ENCODE measurements at regions not wholly inside any gene's neighbourhood (a gene's known extent, or its start where the extent isn't known, plus 50 kb on each side); places are given as distances from the start of the nearest gene placed in this dataset.

DNA sequence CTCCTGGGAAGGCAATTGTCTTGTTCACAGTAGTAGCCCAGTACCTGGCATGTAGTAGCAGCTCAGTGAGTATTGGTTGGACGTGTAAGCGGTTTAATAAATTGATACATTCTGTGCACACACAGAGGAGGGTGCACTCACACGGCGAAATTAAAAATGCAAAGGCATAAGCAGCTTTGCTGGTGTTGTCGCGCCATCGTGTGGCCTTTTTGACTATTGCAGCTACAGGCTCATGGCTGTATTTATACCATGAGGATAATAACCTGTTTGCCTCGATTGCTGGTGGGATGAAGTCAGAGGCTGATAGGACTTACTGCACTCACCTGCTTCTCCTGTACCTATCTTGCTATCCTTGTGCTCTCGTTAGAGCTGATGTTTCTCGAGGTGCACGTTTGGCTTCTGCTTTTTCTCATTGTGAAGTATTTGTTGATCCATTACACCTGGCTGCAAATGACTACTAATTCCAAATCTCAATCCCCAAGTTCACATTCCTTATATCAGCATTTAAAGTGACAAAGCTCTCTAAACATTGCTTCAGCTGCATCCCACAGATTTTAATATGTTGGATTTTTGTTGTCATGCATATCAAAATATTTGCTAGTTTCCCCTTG is 61.5 kb downstream of the TBXT start:
- no peak overlapping the region for H3K4me3 ChIP-seq (ENCODE audit: low read depth, low read length)
- TF ChIP-seq, protein P1, sequence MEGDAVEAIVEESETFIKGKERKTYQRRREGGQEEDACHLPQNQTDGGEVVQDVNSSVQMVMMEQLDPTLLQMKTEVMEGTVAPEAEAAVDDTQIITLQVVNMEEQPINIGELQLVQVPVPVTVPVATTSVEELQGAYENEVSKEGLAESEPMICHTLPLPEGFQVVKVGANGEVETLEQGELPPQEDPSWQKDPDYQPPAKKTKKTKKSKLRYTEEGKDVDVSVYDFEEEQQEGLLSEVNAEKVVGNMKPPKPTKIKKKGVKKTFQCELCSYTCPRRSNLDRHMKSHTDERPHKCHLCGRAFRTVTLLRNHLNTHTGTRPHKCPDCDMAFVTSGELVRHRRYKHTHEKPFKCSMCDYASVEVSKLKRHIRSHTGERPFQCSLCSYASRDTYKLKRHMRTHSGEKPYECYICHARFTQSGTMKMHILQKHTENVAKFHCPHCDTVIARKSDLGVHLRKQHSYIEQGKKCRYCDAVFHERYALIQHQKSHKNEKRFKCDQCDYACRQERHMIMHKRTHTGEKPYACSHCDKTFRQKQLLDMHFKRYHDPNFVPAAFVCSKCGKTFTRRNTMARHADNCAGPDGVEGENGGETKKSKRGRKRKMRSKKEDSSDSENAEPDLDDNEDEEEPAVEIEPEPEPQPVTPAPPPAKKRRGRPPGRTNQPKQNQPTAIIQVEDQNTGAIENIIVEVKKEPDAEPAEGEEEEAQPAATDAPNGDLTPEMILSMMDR (IDR thresholded peaks at IDR 0.05; ENCODE audit: low read depth, low read length): peak; percentile 51; the same call in 1 of the 2 replicates

DNA sequence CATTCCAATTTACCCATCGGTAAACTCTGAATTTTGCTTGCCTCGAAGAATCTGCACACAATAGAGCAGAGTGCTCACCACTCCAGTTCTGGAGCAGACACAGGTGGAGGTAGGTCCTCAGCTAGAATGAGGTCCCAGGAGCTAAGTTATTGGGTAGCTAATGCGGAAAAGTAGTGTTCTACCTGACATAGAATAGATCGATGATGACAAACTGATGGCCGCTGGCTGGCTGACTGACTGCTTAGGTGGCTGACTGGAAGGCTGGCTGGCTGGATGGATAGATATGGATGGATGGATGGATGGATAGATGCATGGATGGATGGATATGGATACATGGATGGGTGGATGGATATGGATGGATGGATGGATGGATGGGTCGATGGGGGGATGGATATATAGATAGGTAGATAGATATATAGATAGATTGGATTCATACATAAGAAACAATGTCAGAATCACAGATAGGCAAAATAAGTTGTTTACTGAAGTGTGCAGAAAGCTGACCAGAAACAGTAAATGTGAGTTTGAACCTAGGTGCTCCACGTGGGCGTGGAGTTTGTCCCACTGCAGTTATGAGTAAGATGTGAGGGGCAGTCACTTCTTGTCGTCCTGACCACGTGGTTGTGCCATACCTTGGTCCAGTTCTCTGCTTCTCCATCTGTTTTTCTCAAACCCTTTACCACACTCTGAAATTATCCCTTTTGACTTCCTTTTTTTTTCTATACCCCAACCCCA is 62.1 kb downstream of the TBXT start:
- TF ChIP-seq, protein P1 (IDR thresholded peaks at IDR 0.05; ENCODE audit: low read depth, low read length): no peak
- H3K4me3 ChIP-seq (ENCODE audit: low read depth, low read length): no peak overlapping the region

- no peak overlapping the region for H3K4me3 ChIP-seq (ENCODE audit: low read depth, low read length)
- TF ChIP-seq, protein P1 (IDR thresholded peaks at IDR 0.05; ENCODE audit: low read depth, low read length): no peak
Measured at GRCh38 chr6:166104872-166105271, 62.8 kb downstream of the TBXT start.

- TF ChIP-seq, protein P1 (IDR thresholded peaks at IDR 0.05; ENCODE audit: low read depth, low read length): no peak
- H3K4me3 ChIP-seq (ENCODE audit: low read depth, low read length): no peak overlapping the region
Measured at GRCh38 chr6:166104107-166104506, 63.5 kb downstream of the TBXT start.

DNA sequence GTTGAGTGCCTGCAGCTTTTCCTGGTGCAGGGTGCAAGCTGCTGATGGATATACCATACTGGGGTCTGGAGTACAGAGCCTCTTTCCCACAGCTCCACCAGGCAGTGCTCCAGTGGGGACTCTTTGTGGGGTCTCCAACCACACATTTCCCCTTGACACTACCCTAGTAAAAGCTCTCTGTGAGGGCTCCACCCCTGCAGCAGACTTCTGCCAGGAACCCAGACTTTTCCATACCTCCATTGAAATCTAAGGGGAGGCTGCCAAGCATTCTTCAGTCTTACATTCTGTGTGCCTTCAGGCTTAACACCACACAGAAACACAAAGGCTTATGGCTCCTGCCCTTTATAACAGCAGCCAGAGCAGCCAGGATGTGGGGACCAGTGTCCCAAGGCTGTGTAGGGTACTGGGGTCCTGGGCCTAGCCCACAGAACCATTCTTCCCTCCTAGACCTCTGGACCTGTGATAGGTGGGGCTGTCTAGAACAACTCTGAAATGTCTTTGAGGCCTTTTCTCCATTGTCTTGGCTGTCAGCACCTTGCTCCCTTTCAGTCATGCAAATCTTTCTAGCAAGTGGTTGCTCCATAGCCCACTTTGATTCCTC is 65.7 kb downstream of the TBXT start:
- TF ChIP-seq, protein P1 (IDR thresholded peaks at IDR 0.05; ENCODE audit: low read depth, low read length): no peak
- H3K4me3 ChIP-seq (ENCODE audit: low read depth, low read length): no peak overlapping the region

DNA sequence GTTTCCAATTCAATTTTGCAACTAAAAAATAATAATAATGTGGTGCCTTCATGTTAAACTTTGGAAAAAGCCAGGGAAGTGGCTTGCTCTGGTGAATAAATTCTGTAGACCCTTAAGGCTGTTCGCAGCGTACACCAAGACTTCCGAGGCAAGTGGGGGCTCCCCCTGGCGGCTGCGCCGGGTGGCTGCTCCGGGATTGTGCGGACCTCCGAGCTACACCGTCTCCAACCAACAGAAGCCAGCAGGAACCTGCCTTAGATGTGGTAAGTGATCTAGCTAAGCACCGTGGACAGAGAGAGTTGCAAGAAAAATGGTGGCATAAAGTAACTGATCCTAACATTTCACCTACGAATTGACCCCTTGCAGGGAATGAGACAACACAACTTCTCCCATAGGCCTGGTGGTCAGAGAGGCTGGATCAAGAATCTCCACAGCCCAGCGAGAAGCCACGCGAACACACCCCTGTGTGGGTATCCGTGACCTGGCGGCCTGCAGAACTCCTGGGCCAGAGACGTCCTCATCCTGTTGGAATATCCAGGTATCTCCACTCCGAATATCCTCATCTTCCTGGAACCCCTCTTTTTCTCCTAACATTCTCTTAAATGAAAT is 69.6 kb downstream of the TBXT start:
- TF ChIP-seq, protein P1 (IDR thresholded peaks at IDR 0.05; ENCODE audit: low read depth, low read length): peak; percentile 68
- peak overlapping the region; percentile 28; the same call in 1 of the 2 replicates for H3K4me3 ChIP-seq (ENCODE audit: low read depth, low read length)

All from WI38 (cell line).